ENCODE measurements at regions not wholly inside any gene's neighbourhood (a gene's known extent, or its start where the extent isn't known, plus 50 kb on each side); places are given as distances from the start of the nearest gene placed in this dataset.

GRCh38 chrX:867966-868647 is 237.5 kb downstream of the SHOX start:
- Mint-ChIP-seq H3K9me3 (peaks cover 14% of the 10 kb centered on the region), H3K27me3 (no peaks in the 10 kb centered on the region), H3K27ac (no peak overlapping the region), H3K4me3 (no peak overlapping the region), H3K4me1 (no peaks in the 10 kb centered on the region), H3K36me3 (no peaks in the 10 kb centered on the region)
- CTCF ChIA-PET: no interaction called here
- no peak for DNase-seq

GRCh38 chrX:867502-867901 is 236.9 kb downstream of the SHOX start:
- H3K27ac Mint-ChIP-seq: no peak overlapping the region
- peaks cover 14% of the 10 kb centered on the region for H3K9me3 Mint-ChIP-seq
- DNase-seq: no peak
- no peaks in the 10 kb centered on the region for H3K36me3 Mint-ChIP-seq
- no peaks in the 10 kb centered on the region for H3K27me3 Mint-ChIP-seq
- H3K4me3 Mint-ChIP-seq: no peak overlapping the region
- no peaks in the 10 kb centered on the region for H3K4me1 Mint-ChIP-seq
- CTCF ChIA-PET: no interaction called here

GRCh38 chrX:866441-866990 is 235.9 kb downstream of the SHOX start:
- H3K9me3 Mint-ChIP-seq: peaks cover 9% of the 10 kb centered on the region
- H3K4me3 Mint-ChIP-seq: no peak overlapping the region
- CTCF ChIA-PET: no interaction called here
- no peaks in the 10 kb centered on the region for H3K4me1 Mint-ChIP-seq
- H3K36me3 Mint-ChIP-seq: no peaks in the 10 kb centered on the region
- H3K27ac Mint-ChIP-seq: no peak overlapping the region
- DNase-seq: no peak
- no peaks in the 10 kb centered on the region for H3K27me3 Mint-ChIP-seq

GRCh38 chrX:865422-865821 is 234.8 kb downstream of the SHOX start:
- H3K4me3 Mint-ChIP-seq: no peak overlapping the region
- H3K36me3 Mint-ChIP-seq: no peaks in the 10 kb centered on the region
- peaks cover 6% of the 10 kb centered on the region for H3K9me3 Mint-ChIP-seq
- H3K27ac Mint-ChIP-seq: no peak overlapping the region
- CTCF ChIA-PET: no interaction called here
- H3K4me1 Mint-ChIP-seq: no peaks in the 10 kb centered on the region
- DNase-seq: no peak
- no peaks in the 10 kb centered on the region for H3K27me3 Mint-ChIP-seq

GRCh38 chrX:861921-862320 is 231.3 kb downstream of the SHOX start:
- DNase-seq: no peak
- no peak overlapping the region for H3K4me3 Mint-ChIP-seq
- H3K27ac Mint-ChIP-seq: no peak overlapping the region
- no peaks in the 10 kb centered on the region for H3K4me1 Mint-ChIP-seq
- CTCF ChIA-PET: no interaction called here
- no peaks in the 10 kb centered on the region for H3K27me3 Mint-ChIP-seq
- peaks cover 13% of the 10 kb centered on the region for H3K9me3 Mint-ChIP-seq
- no peaks in the 10 kb centered on the region for H3K36me3 Mint-ChIP-seq

GRCh38 chrX:861340-861890 is 230.8 kb downstream of the SHOX start:
- H3K27ac Mint-ChIP-seq: no peak overlapping the region
- no peaks in the 10 kb centered on the region for H3K4me1 Mint-ChIP-seq
- no peaks in the 10 kb centered on the region for H3K36me3 Mint-ChIP-seq
- DNase-seq: no peak
- H3K9me3 Mint-ChIP-seq: peaks cover 13% of the 10 kb centered on the region
- CTCF ChIA-PET: no interaction called here
- H3K4me3 Mint-ChIP-seq: no peak overlapping the region
- no peaks in the 10 kb centered on the region for H3K27me3 Mint-ChIP-seq

GRCh38 chrX:859329-859728 is 228.7 kb downstream of the SHOX start:
- CTCF ChIA-PET: no interaction called here
- H3K36me3 Mint-ChIP-seq: no peaks in the 10 kb centered on the region
- no peak overlapping the region for H3K27ac Mint-ChIP-seq
- peaks cover 17% of the 10 kb centered on the region for H3K9me3 Mint-ChIP-seq
- peaks cover 7% of the 10 kb centered on the region for H3K27me3 Mint-ChIP-seq
- H3K4me3 Mint-ChIP-seq: no peak overlapping the region
- no peak for DNase-seq
- no peaks in the 10 kb centered on the region for H3K4me1 Mint-ChIP-seq

- H3K27ac Mint-ChIP-seq: no peak overlapping the region
- DNase-seq: no peak
- H3K9me3 Mint-ChIP-seq: peaks cover 19% of the 10 kb centered on the region
- H3K36me3 Mint-ChIP-seq: no peaks in the 10 kb centered on the region
- H3K4me1 Mint-ChIP-seq: no peaks in the 10 kb centered on the region
- H3K4me3 Mint-ChIP-seq: no peak overlapping the region
- H3K27me3 Mint-ChIP-seq: peaks cover 7% of the 10 kb centered on the region
- CTCF ChIA-PET: no interaction called here
These were observed 228.0 kb downstream of the SHOX start for GRCh38 chrX:858542-859078.

GRCh38 chrX:857376-857775 is 226.8 kb downstream of the SHOX start:
- H3K4me3 Mint-ChIP-seq: no peak overlapping the region
- no peaks in the 10 kb centered on the region for H3K4me1 Mint-ChIP-seq
- CTCF ChIA-PET: no interaction called here
- peaks cover 24% of the 10 kb centered on the region for H3K9me3 Mint-ChIP-seq
- no peaks in the 10 kb centered on the region for H3K36me3 Mint-ChIP-seq
- H3K27me3 Mint-ChIP-seq: peaks cover 7% of the 10 kb centered on the region
- H3K27ac Mint-ChIP-seq: no peak overlapping the region
- DNase-seq: no peak

- H3K9me3 Mint-ChIP-seq: peaks cover 20% of the 10 kb centered on the region
- no peak overlapping the region for H3K4me3 Mint-ChIP-seq
- H3K27ac Mint-ChIP-seq: no peak overlapping the region
- no peak for DNase-seq
- no peaks in the 10 kb centered on the region for H3K4me1 Mint-ChIP-seq
- CTCF ChIA-PET: no interaction called here
- H3K36me3 Mint-ChIP-seq: no peaks in the 10 kb centered on the region
- H3K27me3 Mint-ChIP-seq: peaks cover 7% of the 10 kb centered on the region
These were observed 226.1 kb downstream of the SHOX start for GRCh38 chrX:856566-857290.

GRCh38 chrX:853304-853703 is 222.7 kb downstream of the SHOX start:
- peaks cover 17% of the 10 kb centered on the region for H3K27me3 Mint-ChIP-seq
- H3K9me3 Mint-ChIP-seq: peaks cover 15% of the 10 kb centered on the region

GRCh38 chrX:850471-850916 is 219.9 kb downstream of the SHOX start:
- CTCF ChIA-PET: no interaction called here
- H3K27me3 Mint-ChIP-seq: peaks cover 17% of the 10 kb centered on the region
- H3K36me3 Mint-ChIP-seq: no peaks in the 10 kb centered on the region
- no peak for DNase-seq
- no peak overlapping the region for H3K4me3 Mint-ChIP-seq
- H3K27ac Mint-ChIP-seq: no peak overlapping the region
- H3K9me3 Mint-ChIP-seq: peaks cover 12% of the 10 kb centered on the region
- H3K4me1 Mint-ChIP-seq: no peaks in the 10 kb centered on the region

More at GRCh38 chrX:853304-853703, 222.7 kb downstream of the SHOX start:
- no peak overlapping the region for H3K27ac Mint-ChIP-seq
- H3K4me1 Mint-ChIP-seq: no peaks in the 10 kb centered on the region
- CTCF ChIA-PET: no interaction called here
- H3K36me3 Mint-ChIP-seq: no peaks in the 10 kb centered on the region
- DNase-seq: no peak
- no peak overlapping the region for H3K4me3 Mint-ChIP-seq

GRCh38 chrX:848386-848785 is 217.8 kb downstream of the SHOX start:
- H3K27ac Mint-ChIP-seq: no peak overlapping the region
- H3K9me3 Mint-ChIP-seq: peaks cover 5% of the 10 kb centered on the region
- peaks cover 11% of the 10 kb centered on the region for H3K27me3 Mint-ChIP-seq
- no peaks in the 10 kb centered on the region for H3K4me1 Mint-ChIP-seq
- DNase-seq: no peak
- H3K36me3 Mint-ChIP-seq: no peaks in the 10 kb centered on the region
- H3K4me3 Mint-ChIP-seq: no peak overlapping the region
- CTCF ChIA-PET: no interaction called here

GRCh38 chrX:843306-843705 is 212.7 kb downstream of the SHOX start:
- no peaks in the 10 kb centered on the region for H3K36me3 Mint-ChIP-seq
- no peaks in the 10 kb centered on the region for H3K9me3 Mint-ChIP-seq
- no peak overlapping the region for H3K4me3 Mint-ChIP-seq
- H3K27me3 Mint-ChIP-seq: no peaks in the 10 kb centered on the region
- DNase-seq: no peak
- no peaks in the 10 kb centered on the region for H3K4me1 Mint-ChIP-seq
- no peak overlapping the region for H3K27ac Mint-ChIP-seq
- CTCF ChIA-PET: no interaction called here

GRCh38 chrX:840556-840955 is 210.0 kb downstream of the SHOX start:
- Mint-ChIP-seq H3K4me1 (no peaks in the 10 kb centered on the region), H3K9me3 (peaks cover 14% of the 10 kb centered on the region), H3K27me3 (no peaks in the 10 kb centered on the region), H3K36me3 (peaks cover 3% of the 10 kb centered on the region), H3K4me3 (no peak overlapping the region), H3K27ac (no peak overlapping the region)
- CTCF ChIA-PET: no interaction called here
- DNase-seq: no peak
